IMR-90 (cell line): ENCODE measurements at regions not wholly inside any gene's neighbourhood (a gene's known extent, or its start where the extent isn't known, plus 50 kb on each side); places are given as distances from the start of the nearest gene placed in this dataset.

Experiments used
- ATAC-seq: fragments of 200-7000 bp; cut with Tn5 transposase; 2 replicates; pipeline ENCODE4 v1.9.1; 2020; ENCODE audit warnings: low read depth, mild to moderate bottlenecking, moderate library complexity
- BruUV-seq: library from RNA; stranded (reverse); fragments of 400-500 nt; replicated peaks from 2 replicates; lab custom pipeline; 2021; lab: Mats Ljungman, UMichigan
- CTCF ChIA-PET: fragments of 300-600 bp; formaldehyde crosslinking; extraction: SDS; loops from one replicate; lab custom pipeline; 2021; ENCODE audit warnings: antibody characterized with exemption; lab: Yijun Ruan, JAX
- POLR2A ChIA-PET: fragments of 300-600 bp; sonication (Branson Sonifier 250); formaldehyde crosslinking; loops from one replicate; lab custom pipeline; 2022; ENCODE audit warnings: antibody characterized with exemption; ENCODE audit not compliant: unreplicated experiment; lab: Charles Lee
- DNase-seq: peaks from one replicate; pipeline ENCODE4 v3.0.0; 2013
- H2AFZ ChIP-seq: replicated peaks from 2 replicates; pipeline ENCODE3; 2013; ENCODE audit warnings: low read length, mild to moderate bottlenecking; ENCODE audit not compliant: poor library complexity
- H2AK5ac ChIP-seq: 2 replicates; pipeline ENCODE4 v1.6.1; 2013; ENCODE audit warnings: low read depth, low read length, inconsistent platforms
- H2AK9ac ChIP-seq: replicated peaks from 2 replicates; pipeline ENCODE3; 2013; ENCODE audit warnings: mild to moderate bottlenecking, low read depth, low read length, moderate library complexity; ENCODE audit not compliant: poor library complexity
- H2BK120ac ChIP-seq: 2 replicates; pipeline ENCODE4 v1.6.1; 2013; ENCODE audit warnings: low read depth, low read length, inconsistent platforms
- H2BK15ac ChIP-seq: 3 replicates; pipeline ENCODE4 v1.6.1; 2013; ENCODE audit warnings: low read depth, low read length, inconsistent platforms
- H2BK20ac ChIP-seq: 2 replicates; pipeline ENCODE4 v1.6.1; 2013; ENCODE audit warnings: low read depth, mild to moderate bottlenecking, inconsistent platforms, low read length, moderate library complexity
- H2BK5ac ChIP-seq: 2 replicates; pipeline ENCODE4 v1.6.1; 2013; ENCODE audit warnings: mild to moderate bottlenecking, low read depth, low read length, inconsistent platforms; ENCODE audit not compliant: poor library complexity, severe bottlenecking
- H3K14ac ChIP-seq: replicated peaks from 2 replicates; pipeline ENCODE4 v1.6.1; 2013; ENCODE audit warnings: low read depth, low read length, inconsistent platforms
- H3K18ac ChIP-seq: 2 replicates; pipeline ENCODE4 v1.6.1; 2013; ENCODE audit warnings: low read depth, low read length, control low read depth
- H3K23ac ChIP-seq: 2 replicates; pipeline ENCODE4 v1.6.1; 2013; ENCODE audit warnings: low read depth, low read length, inconsistent platforms
- H3K27ac ChIP-seq: 2 replicates; pipeline ENCODE4 v1.5.1; 2013; ENCODE audit warnings: mild to moderate bottlenecking, control low read depth, low read length; ENCODE audit not compliant: insufficient read depth
- H3K27me3 ChIP-seq: 2 replicates; pipeline ENCODE4 v1.6.1; 2013; ENCODE audit warnings: low read length; ENCODE audit not compliant: control insufficient read depth, insufficient read depth
- H3K36me3 ChIP-seq: 2 replicates; pipeline ENCODE4 v1.6.1; 2013; ENCODE audit warnings: low read length, mixed read lengths; ENCODE audit not compliant: control insufficient read depth, insufficient read depth
- H3K4ac ChIP-seq: 2 replicates; pipeline ENCODE4 v1.6.1; 2013; ENCODE audit warnings: low read depth, low read length, inconsistent platforms
- H3K4me1 ChIP-seq: 2 replicates; pipeline ENCODE4 v1.6.1; 2013; ENCODE audit warnings: low read length, mixed read lengths; ENCODE audit not compliant: control insufficient read depth, insufficient read depth
- H3K4me2 ChIP-seq: 2 replicates; pipeline ENCODE4 v1.6.1; 2013; ENCODE audit warnings: low read depth, mild to moderate bottlenecking, control low read depth, low read length, moderate library complexity
- H3K4me3 ChIP-seq: 2 replicates; pipeline ENCODE4 v1.5.1; 2013; ENCODE audit warnings: low read depth, mild to moderate bottlenecking, control low read depth, low read length, moderate library complexity; ENCODE audit not compliant: insufficient read depth
- H3K56ac ChIP-seq: 2 replicates; pipeline ENCODE4 v1.6.1; 2013; ENCODE audit warnings: low read length, inconsistent platforms; ENCODE audit not compliant: insufficient read depth; ENCODE audit errors: extremely low read depth
- H3K79me1 ChIP-seq, 2 experiments: 2 replicates each; pipeline ENCODE4 v1.6.1; 2013; ENCODE audit warnings: low read length in 2 of 2, inconsistent platforms in 1 of 2, low read depth in 1 of 2
- H3K9ac ChIP-seq: 2 replicates; pipeline ENCODE4 v1.6.1; 2013; ENCODE audit warnings: low read depth, low read length, control low read depth
- H3K9me1 ChIP-seq: 2 replicates; pipeline ENCODE4 v1.6.1; 2013; ENCODE audit warnings: low read length, inconsistent platforms; ENCODE audit not compliant: insufficient read depth
- H3K9me3 ChIP-seq: 2 replicates; pipeline ENCODE4 v1.6.1; 2013; ENCODE audit warnings: low read length; ENCODE audit not compliant: control insufficient read depth, insufficient read depth
- H4K20me1 ChIP-seq: 2 replicates; pipeline ENCODE4 v1.6.1; 2013; ENCODE audit warnings: low read length, inconsistent platforms; ENCODE audit not compliant: insufficient read depth
- H4K5ac ChIP-seq: 2 replicates; pipeline ENCODE4 v1.6.1; 2013; ENCODE audit warnings: mild to moderate bottlenecking, low read depth, low read length, control low read depth
- H4K8ac ChIP-seq, 2 experiments: 2 replicates each; pipeline ENCODE4 v1.6.1; 2013; ENCODE audit warnings: low read depth in 2 of 2, low read length in 2 of 2, control low read depth in 1 of 2, inconsistent platforms in 1 of 2
- H4K91ac ChIP-seq: 2 replicates; pipeline ENCODE4 v1.6.1; 2013; ENCODE audit warnings: low read depth, low read length, inconsistent platforms; ENCODE audit not compliant: insufficient read depth
- BHLHE40 ChIP-seq: fragments of 150-350 bp; IDR thresholded peaks from 2 replicates; pipeline ENCODE4 v1.6.1; 2016; ENCODE audit warnings: mild to moderate bottlenecking, low read depth, low read length
- FOS ChIP-seq: fragments of 150-350 bp; IDR thresholded peaks from 2 replicates; pipeline ENCODE4 v1.6.1; 2016; ENCODE audit warnings: low read depth, low read length
- MAFK ChIP-seq: IDR thresholded peaks from 2 replicates; pipeline ENCODE4 v1.6.1; 2012; ENCODE audit warnings: low read depth, low read length, improper control_type of control experiment
- MAZ ChIP-seq: IDR thresholded peaks from 2 replicates; pipeline ENCODE4 v1.6.1; 2012; ENCODE audit warnings: low read depth, mild to moderate bottlenecking, low read length, improper control_type of control experiment, moderate library complexity, borderline replicate concordance
- MXI1 ChIP-seq: IDR thresholded peaks from 2 replicates; pipeline ENCODE4 v1.6.1; 2012; ENCODE audit warnings: low read depth, mild to moderate bottlenecking, low read length, moderate library complexity, borderline replicate concordance
- NFE2L2 ChIP-seq: fragments of 150-350 bp; IDR thresholded peaks from 2 replicates; pipeline ENCODE4 v1.6.1; 2016; ENCODE audit warnings: low read depth, mild to moderate bottlenecking, low read length
- POLR2A ChIP-seq: IDR thresholded peaks from 2 replicates; pipeline ENCODE4 v1.6.1; 2012; ENCODE audit warnings: mild to moderate bottlenecking, low read depth, low read length
- RFX5 ChIP-seq: IDR thresholded peaks from 2 replicates; pipeline ENCODE4 v1.8.0; 2012; ENCODE audit warnings: low read depth, mild to moderate bottlenecking, low read length, moderate library complexity
- SMC3 ChIP-seq: fragments of 150-350 bp; IDR thresholded peaks from 2 replicates; pipeline ENCODE4 v1.6.1; 2016; ENCODE audit warnings: low read depth, mild to moderate bottlenecking, antibody characterized with exemption, low read length, moderate library complexity
- WGBS, 2 experiments: methylation state at CpG; one replicate each; pipeline versions ENCODE4 v1.1.5 to v1.1.7; 2013; ENCODE audit warnings: missing lambda C conversion rate in 2 of 2; ENCODE audit not compliant: insufficient read length in 1 of 2; ENCODE audit errors: extremely low coverage in 2 of 2; 5-methylcytosine and 5-hydroxymethylcytosine counted together
- dilution Hi-C: fragments of 300-500 bp; cut with HindIII; formaldehyde crosslinking; loops from one replicate; pipeline ENCODE4 v1.14.3; 2018; ENCODE audit warnings: low sequenced_read_pairs; ENCODE audit not compliant: unreplicated experiment
- in situ Hi-C: fragments of 300-500 bp; cut with MboI; formaldehyde crosslinking; loops from 3 replicates; pipeline ENCODE4 v1.14.3; 2019; ENCODE audit warnings: low sequenced_read_pairs, inconsistent platforms, mixed read lengths
- intact Hi-C: fragments of 100-400 bp; cut with micrococcal nuclease; formaldehyde crosslinking; loops from 2 replicates; pipeline ENCODE4 v1.10.0; 2022
- TF ChIP-seq, protein P1 (sequence below): fragments of 150-350 bp; IDR thresholded peaks from 2 replicates; pipeline ENCODE4 v1.6.1; 2016; ENCODE audit warnings: low read depth, mild to moderate bottlenecking, low read length, moderate library complexity, borderline replicate concordance
- TF ChIP-seq, protein P2 (sequence below): conservative IDR thresholded peaks from 2 replicates; pipeline ENCODE4 v1.5.1; 2012; ENCODE audit warnings: mild to moderate bottlenecking, low read depth, low read length, improper control_type of control experiment

DNA sequence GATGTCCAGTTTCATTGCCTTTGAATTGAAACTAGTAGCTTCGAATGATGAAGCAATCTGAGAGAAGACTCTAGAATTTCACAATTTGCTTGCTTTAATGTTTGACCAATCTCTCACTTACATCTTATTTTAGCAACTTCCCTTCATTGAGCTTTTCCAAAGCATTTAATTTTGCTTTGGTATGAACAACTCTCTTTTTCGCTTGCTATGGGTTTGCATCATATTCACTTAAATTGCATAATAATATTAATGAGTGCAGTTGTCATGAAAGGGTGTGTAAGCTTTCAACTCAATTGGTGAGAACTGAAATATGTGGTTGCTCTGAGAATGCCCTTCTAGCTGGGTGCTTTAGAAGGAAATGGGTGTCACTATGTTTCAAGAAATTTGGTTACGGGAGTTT lies 309.2 kb downstream of the HLX start:
- no peak overlapping the region for H4K91ac ChIP-seq
- no peak for ATAC-seq
- no peak for DNase-seq
- CTCF ChIA-PET = no interaction called here
- H2BK20ac ChIP-seq = no peak overlapping the region
- no peaks in the 10 kb centered on the region for H3K9me1 ChIP-seq
- no peaks in the 10 kb centered on the region for H4K20me1 ChIP-seq
- intact Hi-C loops = no loop called here
- H3K23ac ChIP-seq = no peak overlapping the region
- no peak overlapping the region for H2BK15ac ChIP-seq
- no peak for TF ChIP-seq MAFK
- no peak for TF ChIP-seq NFE2L2
- no peak for TF ChIP-seq FOS
- no peak for TF ChIP-seq SMC3
- TF ChIP-seq RFX5 = no peak
- TF ChIP-seq BHLHE40 = no peak
- TF ChIP-seq, protein P1, sequence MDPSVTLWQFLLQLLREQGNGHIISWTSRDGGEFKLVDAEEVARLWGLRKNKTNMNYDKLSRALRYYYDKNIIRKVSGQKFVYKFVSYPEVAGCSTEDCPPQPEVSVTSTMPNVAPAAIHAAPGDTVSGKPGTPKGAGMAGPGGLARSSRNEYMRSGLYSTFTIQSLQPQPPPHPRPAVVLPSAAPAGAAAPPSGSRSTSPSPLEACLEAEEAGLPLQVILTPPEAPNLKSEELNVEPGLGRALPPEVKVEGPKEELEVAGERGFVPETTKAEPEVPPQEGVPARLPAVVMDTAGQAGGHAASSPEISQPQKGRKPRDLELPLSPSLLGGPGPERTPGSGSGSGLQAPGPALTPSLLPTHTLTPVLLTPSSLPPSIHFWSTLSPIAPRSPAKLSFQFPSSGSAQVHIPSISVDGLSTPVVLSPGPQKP = no peak
- TF ChIP-seq POLR2A = no peak
- no peak for TF ChIP-seq MAZ
- TF ChIP-seq, protein P2, sequence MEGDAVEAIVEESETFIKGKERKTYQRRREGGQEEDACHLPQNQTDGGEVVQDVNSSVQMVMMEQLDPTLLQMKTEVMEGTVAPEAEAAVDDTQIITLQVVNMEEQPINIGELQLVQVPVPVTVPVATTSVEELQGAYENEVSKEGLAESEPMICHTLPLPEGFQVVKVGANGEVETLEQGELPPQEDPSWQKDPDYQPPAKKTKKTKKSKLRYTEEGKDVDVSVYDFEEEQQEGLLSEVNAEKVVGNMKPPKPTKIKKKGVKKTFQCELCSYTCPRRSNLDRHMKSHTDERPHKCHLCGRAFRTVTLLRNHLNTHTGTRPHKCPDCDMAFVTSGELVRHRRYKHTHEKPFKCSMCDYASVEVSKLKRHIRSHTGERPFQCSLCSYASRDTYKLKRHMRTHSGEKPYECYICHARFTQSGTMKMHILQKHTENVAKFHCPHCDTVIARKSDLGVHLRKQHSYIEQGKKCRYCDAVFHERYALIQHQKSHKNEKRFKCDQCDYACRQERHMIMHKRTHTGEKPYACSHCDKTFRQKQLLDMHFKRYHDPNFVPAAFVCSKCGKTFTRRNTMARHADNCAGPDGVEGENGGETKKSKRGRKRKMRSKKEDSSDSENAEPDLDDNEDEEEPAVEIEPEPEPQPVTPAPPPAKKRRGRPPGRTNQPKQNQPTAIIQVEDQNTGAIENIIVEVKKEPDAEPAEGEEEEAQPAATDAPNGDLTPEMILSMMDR = no peak
- no peak for TF ChIP-seq MXI1
- H3K14ac ChIP-seq = no peak overlapping the region
- BruUV-seq = no TSS peak
- H3K36me3 ChIP-seq = no peaks in the 10 kb centered on the region
- H3K18ac ChIP-seq = no peak overlapping the region
- no peaks in the 10 kb centered on the region; the same call in 1 of the 2 replicates for H3K27me3 ChIP-seq
- in situ Hi-C loops = no loop called here
- no peak overlapping the region for H2AFZ ChIP-seq
- H3K4me2 ChIP-seq = no peak overlapping the region
- no CpG with 5 or more reads among the region's 3 CpGs for WGBS, 2 experiments
- H4K8ac ChIP-seq = no peak overlapping the region
- no peaks in the 10 kb centered on the region for H3K9me3 ChIP-seq
- POLR2A ChIA-PET = no interaction called here
- H2AK5ac ChIP-seq = no peak overlapping the region
- no peak overlapping the region for H2BK120ac ChIP-seq
- H4K5ac ChIP-seq = no peak overlapping the region
- H3K4me1 ChIP-seq = no peaks in the 10 kb centered on the region
- H2BK5ac ChIP-seq = no peak overlapping the region
- no peak overlapping the region for H3K4me3 ChIP-seq
- no peak overlapping the region for H3K27ac ChIP-seq
- dilution Hi-C loops = no loop called here
- H3K56ac ChIP-seq = no peak overlapping the region
- no peak overlapping the region for H3K4ac ChIP-seq
- no peak overlapping the region for H3K9ac ChIP-seq
- no peaks in the 10 kb centered on the region for H3K79me1 ChIP-seq
- H2AK9ac ChIP-seq = no peak overlapping the region
